Fibroblast of lung (primary cell): ENCODE measurements at regions not wholly inside any gene's neighbourhood (a gene's known extent, or its start where the extent isn't known, plus 50 kb on each side); places are given as distances from the start of the nearest gene placed in this dataset.

Source experiments
- DNase-seq, 2 donors: peaks; one replicate each; pipeline versions ENCODE4 v3.0.0 to v3.0.0-alpha.2; 2010; ENCODE audit warnings: low read depth in 2 of 2
- H2AFZ ChIP-seq: 2 replicates; pipeline ENCODE4 v1.5.1; 2012; ENCODE audit warnings: low read length, control low read depth, inconsistent platforms
- H3K27ac ChIP-seq: 2 replicates; pipeline ENCODE4 v1.5.1; 2011; ENCODE audit warnings: low read length, control low read depth; ENCODE audit not compliant: insufficient read depth
- H3K27me3 ChIP-seq: 2 replicates; pipeline ENCODE4 v1.5.1; 2011; ENCODE audit warnings: mild to moderate bottlenecking, low read length; ENCODE audit not compliant: control insufficient read depth, insufficient read depth
- H3K36me3 ChIP-seq: 2 replicates; pipeline ENCODE4 v1.5.1; 2011; ENCODE audit warnings: low read length; ENCODE audit not compliant: control insufficient read depth, insufficient read depth
- H3K4me1 ChIP-seq: 2 replicates; pipeline ENCODE4 v1.5.1; 2011; ENCODE audit warnings: low read length; ENCODE audit not compliant: control insufficient read depth, insufficient read depth; ENCODE audit errors: extremely low read depth
- H3K4me2 ChIP-seq: 2 replicates; pipeline ENCODE4 v1.5.1; 2011; ENCODE audit warnings: low read length, control low read depth; ENCODE audit not compliant: insufficient read depth; ENCODE audit errors: extremely low read depth
- H3K4me3 ChIP-seq, 4 experiments: fragments of 200-600 bp in 1 of 4; sonication (generic) in 1 of 4; replicated peaks in 1 of 4; 2 replicates each; pipeline ENCODE4 v1.5.1; 2011 to 2016; ENCODE audit warnings: low read length in 4 of 4, low read depth in 3 of 4, mild to moderate bottlenecking in 3 of 4, control low read depth in 2 of 4, inconsistent platforms in 1 of 4, mixed read lengths in 1 of 4; ENCODE audit not compliant: insufficient read depth in 1 of 4; ENCODE audit errors: control extremely low read depth in 1 of 4
- H3K79me2 ChIP-seq: 2 replicates; pipeline ENCODE4 v1.5.1; 2012; ENCODE audit warnings: mild to moderate bottlenecking, low read length, inconsistent platforms; ENCODE audit not compliant: control insufficient read depth, insufficient read depth
- H3K9ac ChIP-seq: 2 replicates; pipeline ENCODE4 v1.5.1; 2011; ENCODE audit warnings: mild to moderate bottlenecking, low read length, control low read depth; ENCODE audit not compliant: insufficient read depth
- H3K9me3 ChIP-seq: 2 replicates; pipeline ENCODE4 v1.5.1; 2012; ENCODE audit warnings: low read depth, low read length; ENCODE audit not compliant: control insufficient read depth, insufficient read depth
- H4K20me1 ChIP-seq: 2 replicates; pipeline ENCODE4 v1.5.1; 2011; ENCODE audit warnings: low read length; ENCODE audit not compliant: control insufficient read depth, insufficient read depth; ENCODE audit errors: extremely low read depth
- CTCF ChIP-seq, 2 donors: IDR thresholded peaks in 1 of 2; conservative IDR thresholded peaks in 1 of 2; 1 replicate in 1 of 2; 2 replicates in 1 of 2; pipeline ENCODE4 v1.5.1; 2011 to 2012; ENCODE audit warnings: low read length in 2 of 2, control low read depth in 1 of 2, inconsistent platforms in 1 of 2, low read depth in 1 of 2, mild to moderate bottlenecking in 1 of 2
- EZH2 ChIP-seq: IDR thresholded peaks from 2 replicates; pipeline ENCODE4 v1.5.1; 2012; ENCODE audit warnings: low read length, control low read depth, mild to moderate bottlenecking; ENCODE audit errors: missing control alignments

DNA sequence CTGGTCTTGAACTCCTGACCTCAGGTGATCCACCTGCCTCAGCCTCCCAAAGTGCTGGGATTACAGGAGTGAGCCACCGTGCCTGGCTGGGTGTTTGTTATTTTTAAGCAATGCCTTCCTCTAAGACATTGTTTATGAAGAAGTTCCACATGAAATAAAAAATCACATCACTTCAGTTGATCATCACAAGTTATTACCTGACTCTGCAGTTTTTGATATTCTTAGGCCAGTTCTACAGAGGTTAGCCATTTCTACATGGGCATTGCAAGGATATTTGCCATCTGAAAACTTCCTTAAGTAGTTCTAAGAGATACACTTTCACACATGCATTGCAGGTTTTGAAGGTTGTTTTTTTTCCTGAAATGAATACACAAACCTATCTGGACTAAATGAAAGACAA, 82.1 kb downstream of the PYDC2 start:
- TF ChIP-seq CTCF (conservative IDR thresholded peaks at IDR 0.05 in 1 of 2, IDR thresholded peaks at IDR 0.05 in 1 of 2; ENCODE audit: low read depth in 1 of 2, low read length in 2 of 2), result no peak
- TF ChIP-seq EZH2, result no peak
- Histone ChIP-seq H3K79me2 (no peaks in the 10 kb centered on the region), H3K36me3 (no peaks in the 10 kb centered on the region), H3K27ac (no peak overlapping the region), H3K4me1 (no peaks in the 10 kb centered on the region), H3K9ac (no peak overlapping the region), H4K20me1 (no peaks in the 10 kb centered on the region), H2AFZ (no peak overlapping the region), H3K4me2 (no peak overlapping the region), H3K9me3 (no peaks in the 10 kb centered on the region), H3K27me3 (no peaks in the 10 kb centered on the region), H3K4me3 (no peak overlapping the region)
- no peak for DNase-seq

DNA sequence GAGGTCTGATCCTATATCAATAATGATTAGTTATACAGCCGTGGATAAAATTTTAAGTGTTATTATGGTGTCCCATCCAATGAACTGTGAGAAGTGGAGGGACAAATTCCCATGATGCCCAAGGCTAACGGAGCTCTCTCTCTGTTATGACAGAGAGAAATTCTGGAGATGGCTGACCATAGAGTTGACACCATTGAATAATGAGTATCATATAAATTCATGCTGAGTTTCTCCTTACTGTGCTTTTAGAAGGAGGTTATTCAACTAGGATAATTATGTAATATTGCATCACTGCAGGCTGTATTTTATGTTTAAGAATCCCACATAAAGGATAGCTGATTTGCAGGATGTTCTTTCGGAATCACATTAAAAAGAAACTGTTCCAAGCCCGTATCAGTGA, 82.9 kb downstream of the PYDC2 start:
- Histone ChIP-seq H3K27me3 (no peaks in the 10 kb centered on the region), H3K4me3 (no peak overlapping the region), H3K9me3 (no peaks in the 10 kb centered on the region), H3K4me1 (no peaks in the 10 kb centered on the region), H3K27ac (no peak overlapping the region), H4K20me1 (no peaks in the 10 kb centered on the region), H3K4me2 (no peak overlapping the region), H3K36me3 (no peaks in the 10 kb centered on the region), H3K79me2 (no peaks in the 10 kb centered on the region), H3K9ac (no peak overlapping the region), H2AFZ (no peak overlapping the region)
- no peak for DNase-seq
- TF ChIP-seq CTCF (conservative IDR thresholded peaks at IDR 0.05 in 1 of 2, IDR thresholded peaks at IDR 0.05 in 1 of 2; ENCODE audit: low read depth in 1 of 2, low read length in 2 of 2), result no peak
- TF ChIP-seq EZH2, result no peak

- Histone ChIP-seq H3K4me3 (no peak overlapping the region), H3K9ac (no peak overlapping the region), H3K4me2 (no peak overlapping the region), H3K36me3 (no peaks in the 10 kb centered on the region), H2AFZ (no peak overlapping the region), H3K27me3 (no peaks in the 10 kb centered on the region), H4K20me1 (no peaks in the 10 kb centered on the region), H3K9me3 (no peaks in the 10 kb centered on the region), H3K79me2 (no peaks in the 10 kb centered on the region), H3K4me1 (no peaks in the 10 kb centered on the region), H3K27ac (no peak overlapping the region)
- TF ChIP-seq CTCF (conservative IDR thresholded peaks at IDR 0.05 in 1 of 2, IDR thresholded peaks at IDR 0.05 in 1 of 2; ENCODE audit: low read depth in 1 of 2, low read length in 2 of 2), result no peak
- DNase-seq, result no peak
Measured at GRCh38 chr3:191549357-191549756, 88.4 kb downstream of the PYDC2 start.
